CD14-positive monocyte (primary cell): ENCODE measurements at regions not wholly inside any gene's neighbourhood (a gene's known extent, or its start where the extent isn't known, plus 50 kb on each side); places are given as distances from the start of the nearest gene placed in this dataset.

Experiments used
- DNase-seq, 3 donors: peaks; one replicate each; pipeline ENCODE4 v3.0.0-alpha.2; 2011 to 2022
- H2AFZ ChIP-seq: 2 replicates; pipeline ENCODE4 v1.6.0; 2012; ENCODE audit warnings: mild to moderate bottlenecking, low read depth, low read length, inconsistent platforms; ENCODE audit not compliant: insufficient read depth, poor library complexity, severe bottlenecking
- H3K27ac ChIP-seq, 2 donors: 1 replicate in 1 of 2; 2 replicates in 1 of 2; pipeline ENCODE4 v1.5.1; 2012 to 2013; ENCODE audit warnings: low read length in 2 of 2, control low read depth in 1 of 2, inconsistent platforms in 1 of 2, low read depth in 1 of 2, mild to moderate bottlenecking in 1 of 2
- H3K27me3 ChIP-seq, 2 donors: one replicate each; pipeline versions ENCODE4 v1.6.0 to v1.6.1; 2011 to 2013; ENCODE audit warnings: low read length in 2 of 2; ENCODE audit not compliant: control insufficient read depth in 2 of 2, insufficient read depth in 2 of 2
- H3K36me3 ChIP-seq, 2 donors: replicated peaks in 1 of 2; 1 replicate in 1 of 2; 2 replicates in 1 of 2; pipeline versions ENCODE4 v1.5.1 to v1.6.1; 2012 to 2013; ENCODE audit warnings: low read length in 2 of 2, control low read depth in 1 of 2, inconsistent platforms in 1 of 2, mild to moderate bottlenecking in 1 of 2; ENCODE audit not compliant: insufficient read depth in 2 of 2, control insufficient read depth in 1 of 2
- H3K4me1 ChIP-seq, 2 donors: 1 replicate in 1 of 2; 2 replicates in 1 of 2; pipeline versions ENCODE4 v1.5.1 to v1.6.1; 2012 to 2013; ENCODE audit warnings: low read length in 2 of 2, control low read depth in 1 of 2, inconsistent platforms in 1 of 2, mild to moderate bottlenecking in 1 of 2, moderate library complexity in 1 of 2; ENCODE audit not compliant: insufficient read depth in 2 of 2, control insufficient read depth in 1 of 2
- H3K4me2 ChIP-seq: replicated peaks from 2 replicates; pipeline ENCODE3; 2012; ENCODE audit warnings: low read length, moderate library complexity, mild to moderate bottlenecking; ENCODE audit not compliant: poor library complexity, severe bottlenecking; ENCODE audit errors: extremely low read depth
- H3K4me3 ChIP-seq, 3 experiments: fragments of 200-600 bp in 1 of 3; sonication (generic) in 1 of 3; replicated peaks in 1 of 3; 1 replicate in 2 of 3; 2 replicates in 1 of 3; pipeline ENCODE4 v1.5.1; 2011 to 2013; ENCODE audit warnings: low read length in 3 of 3, mild to moderate bottlenecking in 3 of 3, control low read depth in 2 of 3, low read depth in 2 of 3, inconsistent platforms in 1 of 3, moderate library complexity in 1 of 3
- H3K79me2 ChIP-seq: 2 replicates; pipeline ENCODE4 v1.6.0; 2012; ENCODE audit warnings: mild to moderate bottlenecking, control low read depth, inconsistent platforms, low read length, moderate library complexity; ENCODE audit not compliant: insufficient read depth
- H3K9ac ChIP-seq: 2 replicates; pipeline ENCODE4 v1.6.0; 2017; ENCODE audit warnings: low read length, mild to moderate bottlenecking; ENCODE audit not compliant: insufficient read depth, poor library complexity, severe bottlenecking
- H3K9me3 ChIP-seq, 2 donors: replicated peaks in 1 of 2; 1 replicate in 1 of 2; 2 replicates in 1 of 2; pipeline versions ENCODE4 v1.5.1 to v1.6.1; 2012 to 2013; ENCODE audit warnings: low read length in 2 of 2, control low read depth in 1 of 2; ENCODE audit not compliant: control insufficient read depth in 1 of 2, insufficient read depth in 1 of 2
- H4K20me1 ChIP-seq: 2 replicates; pipeline ENCODE4 v1.6.0; 2012; ENCODE audit warnings: mild to moderate bottlenecking, low read length, control low read depth, moderate library complexity; ENCODE audit not compliant: insufficient read depth
- H3K27ac Mint-ChIP-seq, 7 donors: one replicate each; pipeline ENCODE4 v1.8.0; 2020; ENCODE audit warnings: mild to moderate bottlenecking in 7 of 7, mixed read lengths in 7 of 7, moderate library complexity in 6 of 7, inconsistent platforms in 2 of 7
- H3K27me3 Mint-ChIP-seq, 3 donors: one replicate each; pipeline ENCODE4 v1.8.0; 2021 to 2022; ENCODE audit warnings: low read depth in 3 of 3, mild to moderate bottlenecking in 3 of 3, mixed read lengths in 3 of 3, moderate library complexity in 3 of 3, inconsistent platforms in 1 of 3
- H3K36me3 Mint-ChIP-seq, 2 donors: one replicate each; pipeline ENCODE4 v1.8.0; 2020; ENCODE audit warnings: mixed read lengths in 2 of 2, inconsistent platforms in 1 of 2, mild to moderate bottlenecking in 1 of 2
- H3K4me1 Mint-ChIP-seq: one replicate; pipeline ENCODE4 v1.8.0; 2020; ENCODE audit warnings: mild to moderate bottlenecking, mixed read lengths
- H3K4me3 Mint-ChIP-seq, 2 donors: one replicate each; pipeline ENCODE4 v1.8.0; 2020; ENCODE audit warnings: mild to moderate bottlenecking in 2 of 2, mixed read lengths in 2 of 2, moderate library complexity in 1 of 2
- H3K9me3 Mint-ChIP-seq, 7 donors: one replicate each; pipeline ENCODE4 v1.8.0; 2020 to 2022; ENCODE audit warnings: mixed read lengths in 7 of 7, mild to moderate bottlenecking in 6 of 7, moderate library complexity in 6 of 7, inconsistent platforms in 2 of 7
- WGBS: methylation state at CpG from one replicate; pipeline ENCODE4 v1.1.5; 2013; ENCODE audit warnings: missing lambda C conversion rate; ENCODE audit not compliant: insufficient coverage; 5-methylcytosine and 5-hydroxymethylcytosine counted together
- intact Hi-C, 2 donors: fragments of 100-400 bp; cut with micrococcal nuclease; formaldehyde crosslinking; loops; one replicate each; pipeline versions ENCODE4 v1.15.0 to v1.15.1; 2023
- TF ChIP-seq, protein P1 (sequence below): fragments of 200-600 bp; IDR thresholded peaks from one replicate; pipeline ENCODE4 v1.8.0; 2022; ENCODE audit warnings: antibody characterized with exemption, mild to moderate bottlenecking

- no peak overlapping the region for H3K27ac Mint-ChIP-seq
- Histone ChIP-seq H3K79me2 (no peaks in the 10 kb centered on the region), H3K27me3 (no peaks in the 10 kb centered on the region), H3K36me3 (no peaks in the 10 kb centered on the region), H3K4me3 (no peak overlapping the region), H3K9ac (no peak overlapping the region), H2AFZ (no peak overlapping the region), H3K4me2 (no peak overlapping the region), H3K27ac (no peak overlapping the region), H3K4me1 (no peaks in the 10 kb centered on the region), H3K9me3 (no peaks in the 10 kb centered on the region), H4K20me1 (no peaks in the 10 kb centered on the region)
- DNase-seq, result no peak
- peaks cover 0 to 2% (median 0%) of the 10 kb centered on the region in 7 donors for H3K9me3 Mint-ChIP-seq
- H3K4me1 Mint-ChIP-seq, result no peaks in the 10 kb centered on the region
- no peak overlapping the region for H3K4me3 Mint-ChIP-seq
- no peaks in the 10 kb centered on the region for H3K36me3 Mint-ChIP-seq
- H3K27me3 Mint-ChIP-seq, result peaks cover 3 to 9% (median 8%) of the 10 kb centered on the region in 3 donors
- intact Hi-C loops, result no loop called here
- TF ChIP-seq, protein P1, sequence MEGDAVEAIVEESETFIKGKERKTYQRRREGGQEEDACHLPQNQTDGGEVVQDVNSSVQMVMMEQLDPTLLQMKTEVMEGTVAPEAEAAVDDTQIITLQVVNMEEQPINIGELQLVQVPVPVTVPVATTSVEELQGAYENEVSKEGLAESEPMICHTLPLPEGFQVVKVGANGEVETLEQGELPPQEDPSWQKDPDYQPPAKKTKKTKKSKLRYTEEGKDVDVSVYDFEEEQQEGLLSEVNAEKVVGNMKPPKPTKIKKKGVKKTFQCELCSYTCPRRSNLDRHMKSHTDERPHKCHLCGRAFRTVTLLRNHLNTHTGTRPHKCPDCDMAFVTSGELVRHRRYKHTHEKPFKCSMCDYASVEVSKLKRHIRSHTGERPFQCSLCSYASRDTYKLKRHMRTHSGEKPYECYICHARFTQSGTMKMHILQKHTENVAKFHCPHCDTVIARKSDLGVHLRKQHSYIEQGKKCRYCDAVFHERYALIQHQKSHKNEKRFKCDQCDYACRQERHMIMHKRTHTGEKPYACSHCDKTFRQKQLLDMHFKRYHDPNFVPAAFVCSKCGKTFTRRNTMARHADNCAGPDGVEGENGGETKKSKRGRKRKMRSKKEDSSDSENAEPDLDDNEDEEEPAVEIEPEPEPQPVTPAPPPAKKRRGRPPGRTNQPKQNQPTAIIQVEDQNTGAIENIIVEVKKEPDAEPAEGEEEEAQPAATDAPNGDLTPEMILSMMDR, result no peak
- 87% methylated on average over 21 of the region's 25 CpGs for WGBS
These were observed 1023.5 kb downstream of the BRD1 start for GRCh38 chr22:48803948-48804810.

- DNase-seq, result no peak
- Mint-ChIP-seq H3K36me3 (no peaks in the 10 kb centered on the region), H3K4me1 (no peaks in the 10 kb centered on the region)
These were observed 1024.3 kb downstream of the BRD1 start for GRCh38 chr22:48803171-48803947.

More at GRCh38 chr22:48803171-48803947, 1024.3 kb downstream of the BRD1 start:
- H3K4me3 Mint-ChIP-seq, result no peak overlapping the region
- 71% methylated on average over 16 of the region's 19 CpGs for WGBS
- intact Hi-C loops, result no loop called here
- no peak overlapping the region for H3K4me3 ChIP-seq
- H3K9me3 ChIP-seq, result no peaks in the 10 kb centered on the region
- H3K9ac ChIP-seq, result no peak overlapping the region
- no peak overlapping the region for H2AFZ ChIP-seq
- no peak overlapping the region for H3K27ac Mint-ChIP-seq
- no peak overlapping the region for H3K4me2 ChIP-seq
- TF ChIP-seq, protein P1, result no peak
- no peaks in the 10 kb centered on the region for H3K27me3 ChIP-seq
- no peaks in the 10 kb centered on the region for H3K79me2 ChIP-seq
- peaks cover 3 to 9% (median 9%) of the 10 kb centered on the region in 3 donors for H3K27me3 Mint-ChIP-seq
- H3K9me3 Mint-ChIP-seq, result peaks cover 0 to 2% (median 0%) of the 10 kb centered on the region in 7 donors
- H4K20me1 ChIP-seq, result no peaks in the 10 kb centered on the region
- H3K4me1 ChIP-seq, result no peaks in the 10 kb centered on the region
- no peak overlapping the region for H3K27ac ChIP-seq
- no peaks in the 10 kb centered on the region for H3K36me3 ChIP-seq
